HuH-7.5 (cell line): ENCODE measurements at regions not wholly inside any gene's neighbourhood (a gene's known extent, or its start where the extent isn't known, plus 50 kb on each side); places are given as distances from the start of the nearest gene placed in this dataset.

Experiments used
- DNase-seq: peaks from one replicate; pipeline ENCODE4 v3.0.0; 2011; ENCODE audit warnings: low spot score

GRCh38 chr6:139801571-139802321 lies 427.3 kb upstream of the CITED2 start:
- DNase-seq: no peak

DNA sequence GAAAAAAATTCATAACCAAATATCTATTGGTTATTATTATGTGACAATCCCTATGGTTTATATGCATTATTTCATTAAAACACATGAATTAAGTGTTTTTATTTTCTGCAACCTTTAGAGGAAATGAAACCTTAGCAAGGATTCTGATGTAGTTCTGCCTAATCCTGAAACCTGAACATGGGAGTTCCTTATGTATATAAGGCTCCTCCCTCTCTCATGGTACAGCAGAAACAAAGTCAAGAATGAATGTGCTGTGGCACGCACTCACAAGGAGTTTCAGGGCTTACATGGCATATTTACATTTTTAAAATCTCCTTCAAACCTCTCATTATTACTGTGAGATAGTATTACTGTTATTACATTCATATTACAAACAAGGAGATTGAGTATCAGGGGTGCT lies 426.4 kb upstream of the CITED2 start:
- no peak for DNase-seq

- DNase-seq: no peak
These were observed 416.1 kb upstream of the CITED2 start for GRCh38 chr6:139790527-139790926.

- DNase-seq: no peak
These were observed 409.8 kb upstream of the CITED2 start for GRCh38 chr6:139784222-139784769.

DNA sequence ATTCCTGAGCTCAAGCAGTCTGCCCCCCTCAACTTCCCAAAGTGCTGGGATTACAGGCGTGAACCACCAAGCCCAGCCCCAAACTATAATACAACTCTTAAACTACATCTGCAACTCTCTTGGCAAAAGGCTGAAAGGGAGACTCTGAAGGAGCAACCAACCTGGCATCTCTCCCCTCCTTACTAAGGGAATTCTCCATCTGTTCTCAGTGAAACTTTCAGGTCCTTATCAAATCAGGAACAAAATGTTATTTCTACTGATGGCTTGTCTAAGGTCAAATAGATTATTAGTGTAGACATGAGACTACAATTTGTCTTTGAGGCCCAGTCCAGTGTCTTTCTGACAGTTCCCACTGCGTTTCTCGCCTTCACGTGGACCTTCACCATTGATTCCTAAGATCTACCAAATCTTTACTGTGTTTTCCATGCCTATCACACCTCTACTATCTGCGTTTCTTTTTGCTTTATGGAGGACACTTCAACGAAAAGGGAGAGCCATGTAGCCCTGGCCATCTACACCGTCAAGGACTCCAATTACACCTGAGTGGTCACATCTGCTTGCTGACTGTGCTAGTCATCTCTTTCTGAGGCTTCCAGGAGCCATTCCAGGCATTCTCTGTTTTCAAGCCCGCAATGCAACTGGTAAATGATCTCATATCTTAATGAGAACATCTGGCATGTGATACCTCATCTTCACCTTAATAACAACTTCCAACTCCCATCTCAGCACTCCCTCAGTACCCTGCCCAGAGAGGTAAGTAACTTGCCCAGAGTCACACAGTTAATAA lies 405.7 kb upstream of the CITED2 start:
- no peak for DNase-seq

GRCh38 chr6:139778688-139779087 lies 404.2 kb upstream of the CITED2 start:
- no peak for DNase-seq

DNA sequence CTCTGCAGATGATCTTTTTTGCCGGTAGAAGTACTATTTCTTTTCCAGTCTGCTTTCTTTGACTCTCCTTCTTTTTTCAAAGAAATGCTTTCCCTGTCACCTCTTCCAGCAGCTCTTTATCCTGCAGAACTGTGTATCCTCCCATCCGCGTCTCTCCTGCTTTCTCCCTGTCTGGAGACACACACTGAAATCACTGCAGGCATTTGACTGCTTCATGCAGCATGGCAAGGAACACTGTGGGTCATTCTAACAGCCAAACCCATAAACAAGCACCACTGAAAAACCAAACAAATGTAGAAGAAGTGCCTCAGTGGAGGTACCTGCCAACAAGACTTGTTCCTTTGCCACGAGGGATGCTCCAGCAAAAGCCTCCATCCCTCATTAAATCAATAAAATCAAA lies 403.7 kb upstream of the CITED2 start:
- no peak for DNase-seq

GRCh38 chr6:139777202-139777970 lies 402.9 kb upstream of the CITED2 start:
- DNase-seq: no peak

DNA sequence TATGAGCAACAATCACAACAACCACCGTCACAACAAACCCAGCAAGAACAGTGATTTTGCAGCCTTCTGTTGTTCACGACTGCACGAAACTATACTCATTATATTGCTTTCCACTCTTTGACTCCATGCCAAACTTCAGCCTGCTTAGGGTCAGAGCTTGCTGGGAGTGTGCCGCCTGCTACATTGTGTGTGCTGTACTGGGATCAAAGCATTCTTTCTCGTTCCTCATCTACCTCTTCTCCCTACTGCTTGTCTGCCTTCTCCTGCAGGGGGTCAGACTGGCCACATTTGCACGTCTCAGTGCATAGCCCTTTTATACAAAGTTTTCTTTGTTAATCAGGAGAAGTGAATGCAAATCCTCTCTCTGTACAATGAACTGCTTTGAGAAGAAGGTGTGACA lies 401.6 kb upstream of the CITED2 start:
- DNase-seq: no peak

DNA sequence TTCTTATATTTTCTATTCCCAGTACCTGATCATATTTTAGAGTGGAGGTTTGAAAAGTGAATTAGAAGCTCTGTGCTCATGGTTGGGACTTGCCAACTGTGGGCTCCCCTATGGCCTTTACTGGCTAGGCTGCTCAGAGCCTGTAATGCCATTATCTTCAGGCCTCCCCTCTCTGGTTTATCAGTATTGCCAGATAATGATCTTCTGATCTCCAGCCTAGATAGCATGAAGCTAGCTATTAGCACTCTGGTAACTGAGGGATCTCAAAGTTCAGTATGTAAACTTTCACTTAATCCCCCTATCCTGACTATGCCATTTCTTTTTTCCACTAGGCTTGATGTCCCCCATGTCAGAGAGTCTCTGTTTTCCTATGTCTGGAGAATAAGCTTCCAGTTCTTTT lies 393.7 kb upstream of the CITED2 start:
- DNase-seq: no peak

- no peak for DNase-seq
These were observed 392.3 kb upstream of the CITED2 start for GRCh38 chr6:139766796-139767195.

DNA sequence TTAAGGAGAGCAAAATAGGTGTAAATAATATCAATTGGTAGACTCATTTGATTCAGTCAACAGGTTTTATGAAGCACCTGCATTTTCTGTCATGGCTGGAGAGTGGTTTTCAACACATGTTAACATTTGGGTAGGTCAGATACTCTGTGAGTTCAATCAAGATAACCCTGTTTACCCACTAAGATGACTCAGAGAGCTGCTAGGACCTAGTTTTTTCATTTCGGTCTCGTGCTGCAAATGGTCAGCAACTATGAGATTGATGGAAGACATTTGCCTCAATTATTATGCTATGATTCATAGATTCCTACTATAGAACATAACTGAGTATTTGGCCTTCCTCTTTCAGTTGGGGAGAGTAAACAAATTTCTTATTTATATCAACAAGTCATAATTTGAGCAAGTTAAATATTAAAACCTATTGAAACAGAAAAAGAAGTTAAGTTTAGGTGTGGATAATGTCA lies 391.4 kb upstream of the CITED2 start:
- peak; percentile 39 for DNase-seq

DNA sequence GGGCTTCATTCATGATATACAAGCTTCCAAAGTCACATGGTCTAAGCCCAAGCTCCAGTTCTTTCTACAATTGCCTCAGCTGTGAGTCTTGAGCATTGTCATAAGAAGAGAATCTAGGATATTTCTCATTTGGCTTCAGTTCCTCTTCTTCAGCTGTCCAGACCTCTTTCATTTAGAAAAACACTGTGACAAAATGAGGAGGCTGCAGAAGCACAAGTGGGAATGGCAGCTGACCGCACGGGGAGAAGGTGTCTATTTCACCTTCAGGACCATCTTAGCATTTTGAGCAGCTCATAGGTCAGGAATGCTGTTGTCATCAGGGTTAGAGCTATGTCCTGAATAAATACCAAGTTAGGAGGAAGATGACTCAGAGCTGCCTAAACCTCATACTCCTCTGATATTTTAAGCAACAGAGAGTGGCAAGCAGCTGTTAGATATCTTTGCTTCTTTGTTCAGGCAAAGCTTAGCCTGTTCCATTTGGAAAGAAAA lies 390.1 kb upstream of the CITED2 start:
- DNase-seq: no peak

DNA sequence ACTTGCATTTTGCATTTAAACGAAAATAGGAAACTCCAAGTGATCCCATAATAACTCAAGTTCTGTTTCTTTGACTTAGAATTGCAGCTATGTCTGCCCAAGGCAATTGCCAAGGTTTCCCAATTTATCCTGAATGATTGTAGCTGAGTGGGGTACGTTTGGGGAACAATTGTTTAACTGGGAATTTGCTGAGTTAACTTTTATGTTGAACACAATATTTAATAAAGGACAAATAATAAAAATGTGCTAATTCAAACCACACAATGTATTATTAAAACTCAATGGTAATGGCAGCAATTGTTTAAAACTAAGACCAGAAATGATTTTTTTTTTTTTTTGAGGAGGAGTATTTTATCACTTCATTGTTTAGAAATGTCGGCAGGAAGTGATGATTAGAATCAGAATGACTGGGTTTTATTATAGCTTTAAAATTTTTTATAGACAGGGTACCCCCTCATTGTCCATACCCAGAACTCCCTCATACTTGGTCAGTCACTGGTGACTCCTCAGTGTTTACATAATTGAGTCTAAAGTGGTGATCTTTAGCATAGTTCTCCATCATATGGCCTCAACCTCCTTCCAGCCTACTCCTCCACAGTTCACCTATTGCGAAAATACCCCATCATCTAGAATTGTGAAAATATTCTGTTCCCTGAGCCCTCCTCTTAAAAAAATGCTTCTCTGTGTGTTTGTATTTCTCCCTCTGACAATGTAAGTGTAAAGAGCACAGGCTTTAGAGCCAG lies 389.2 kb upstream of the CITED2 start:
- no peak for DNase-seq

DNA sequence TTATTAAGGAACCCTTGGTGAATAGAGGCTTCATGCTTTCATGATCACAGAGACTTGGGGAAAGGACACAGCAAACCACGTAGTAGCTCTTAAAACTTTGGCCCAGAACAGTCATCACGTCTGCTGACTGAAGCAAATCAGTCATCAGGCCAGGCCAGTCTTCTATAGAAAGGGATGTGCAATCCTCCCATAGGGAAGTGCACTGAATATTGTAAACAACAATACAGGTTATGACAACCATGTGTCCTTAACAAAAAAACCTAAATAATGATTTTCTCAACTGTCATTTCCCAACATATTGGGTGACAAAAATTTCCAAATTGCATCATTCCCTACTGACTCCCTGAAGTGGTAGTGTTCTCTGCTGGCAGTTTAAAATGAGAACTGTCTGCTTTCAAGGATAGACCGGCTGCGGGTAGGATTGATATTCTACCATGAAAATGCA lies 388.2 kb upstream of the CITED2 start:
- DNase-seq: no peak

- no peak for DNase-seq
These were observed 385.7 kb upstream of the CITED2 start for GRCh38 chr6:139760128-139760527.

DNA sequence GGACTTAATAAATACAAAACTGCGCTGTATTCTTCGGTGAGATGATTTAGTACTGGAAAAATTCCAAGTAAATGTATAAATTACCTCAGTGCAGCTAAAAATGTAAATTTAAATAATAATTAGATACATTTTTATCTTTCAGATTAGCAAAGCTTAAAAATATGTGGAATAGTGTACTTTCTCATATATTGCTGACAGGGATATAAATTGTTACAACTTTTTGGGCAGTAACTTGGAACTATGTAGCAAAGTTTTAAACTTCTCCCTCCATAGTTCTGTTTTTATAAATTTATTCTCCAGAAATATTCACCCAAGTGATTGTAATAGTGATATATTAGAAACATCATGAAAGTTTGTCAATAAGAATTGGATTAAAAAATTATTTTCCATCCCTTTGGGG lies 384.6 kb upstream of the CITED2 start:
- no peak for DNase-seq

DNA sequence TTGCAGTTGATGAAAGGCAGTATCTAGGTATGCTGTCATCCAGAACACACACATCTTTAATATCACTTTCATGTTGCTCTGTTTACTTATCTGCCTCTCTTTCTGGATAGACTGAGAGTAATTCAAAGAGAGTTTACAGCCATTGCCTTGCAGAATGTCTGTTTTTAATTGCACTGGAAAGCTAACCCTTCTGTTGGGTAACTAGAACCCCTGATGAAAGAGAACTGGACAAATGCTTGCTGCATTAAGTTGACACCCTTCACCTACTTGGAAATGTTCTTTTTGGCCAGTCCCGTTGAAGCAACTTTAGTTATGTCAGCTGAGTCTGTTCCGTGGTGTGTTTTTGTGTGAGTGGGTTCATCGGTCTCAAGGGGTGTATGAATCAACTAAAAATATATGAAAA lies 383.8 kb upstream of the CITED2 start:
- no peak for DNase-seq

DNA sequence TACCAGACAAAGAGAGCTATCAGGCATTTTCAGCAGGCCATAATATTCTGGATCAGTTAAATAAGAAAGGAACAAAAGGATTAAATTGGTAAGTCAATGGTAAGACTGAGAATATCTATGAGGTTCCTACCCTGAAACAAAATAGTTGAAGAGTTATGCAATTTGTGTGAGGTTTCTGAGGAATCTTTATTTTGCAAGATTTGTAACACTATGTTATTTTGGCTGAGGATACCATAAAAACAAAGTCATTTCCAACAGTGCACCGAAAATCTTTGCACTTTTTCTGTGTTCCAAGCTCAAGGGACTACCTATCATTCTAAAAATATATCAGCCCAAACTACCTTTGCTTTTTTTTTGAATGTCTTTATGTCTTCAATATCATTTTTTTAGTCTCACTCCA lies 383.3 kb upstream of the CITED2 start:
- DNase-seq: no peak

DNA sequence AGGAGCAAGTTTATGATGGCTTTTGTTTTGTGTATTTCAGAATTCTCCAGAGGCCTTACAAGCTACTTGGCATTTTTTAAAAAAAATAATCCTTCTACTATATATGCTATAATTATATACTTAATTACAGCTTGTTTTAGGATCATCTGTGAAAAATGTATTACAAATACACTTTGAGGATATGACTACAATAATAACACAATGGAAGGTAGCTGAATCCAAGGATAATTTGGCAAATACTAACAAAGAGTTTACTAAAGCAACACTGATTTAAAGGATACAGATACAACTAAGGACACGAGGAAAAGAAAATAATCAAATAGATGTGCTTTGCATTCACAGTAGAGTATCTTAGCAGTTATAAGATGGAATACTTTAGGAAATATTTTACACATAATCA lies 381.9 kb upstream of the CITED2 start:
- DNase-seq: no peak
